IMR-90 (cell line): ENCODE measurements at regions not wholly inside any gene's neighbourhood (a gene's known extent, or its start where the extent isn't known, plus 50 kb on each side); places are given as distances from the start of the nearest gene placed in this dataset.

Source experiments
- ATAC-seq: fragments of 200-7000 bp; cut with Tn5 transposase; 2 replicates; pipeline ENCODE4 v1.9.1; 2020; ENCODE audit warnings: low read depth, mild to moderate bottlenecking, moderate library complexity
- BruUV-seq: library from RNA; stranded (reverse); fragments of 400-500 nt; replicated peaks from 2 replicates; lab custom pipeline; 2021; lab: Mats Ljungman, UMichigan
- CTCF ChIA-PET: fragments of 300-600 bp; formaldehyde crosslinking; extraction: SDS; loops from one replicate; lab custom pipeline; 2021; ENCODE audit warnings: antibody characterized with exemption; lab: Yijun Ruan, JAX
- POLR2A ChIA-PET: fragments of 300-600 bp; sonication (Branson Sonifier 250); formaldehyde crosslinking; loops from one replicate; lab custom pipeline; 2022; ENCODE audit warnings: antibody characterized with exemption; ENCODE audit not compliant: unreplicated experiment; lab: Charles Lee
- DNase-seq: peaks from one replicate; pipeline ENCODE4 v3.0.0; 2013
- H2AFZ ChIP-seq: replicated peaks from 2 replicates; pipeline ENCODE3; 2013; ENCODE audit warnings: low read length, mild to moderate bottlenecking; ENCODE audit not compliant: poor library complexity
- H2AK5ac ChIP-seq: 2 replicates; pipeline ENCODE4 v1.6.1; 2013; ENCODE audit warnings: low read depth, low read length, inconsistent platforms
- H2AK9ac ChIP-seq: replicated peaks from 2 replicates; pipeline ENCODE3; 2013; ENCODE audit warnings: mild to moderate bottlenecking, low read depth, low read length, moderate library complexity; ENCODE audit not compliant: poor library complexity
- H2BK120ac ChIP-seq: 2 replicates; pipeline ENCODE4 v1.6.1; 2013; ENCODE audit warnings: low read depth, low read length, inconsistent platforms
- H2BK15ac ChIP-seq: 3 replicates; pipeline ENCODE4 v1.6.1; 2013; ENCODE audit warnings: low read depth, low read length, inconsistent platforms
- H2BK20ac ChIP-seq: 2 replicates; pipeline ENCODE4 v1.6.1; 2013; ENCODE audit warnings: low read depth, mild to moderate bottlenecking, inconsistent platforms, low read length, moderate library complexity
- H2BK5ac ChIP-seq: 2 replicates; pipeline ENCODE4 v1.6.1; 2013; ENCODE audit warnings: mild to moderate bottlenecking, low read depth, low read length, inconsistent platforms; ENCODE audit not compliant: poor library complexity, severe bottlenecking
- H3K14ac ChIP-seq: replicated peaks from 2 replicates; pipeline ENCODE4 v1.6.1; 2013; ENCODE audit warnings: low read depth, low read length, inconsistent platforms
- H3K18ac ChIP-seq: 2 replicates; pipeline ENCODE4 v1.6.1; 2013; ENCODE audit warnings: low read depth, low read length, control low read depth
- H3K23ac ChIP-seq: 2 replicates; pipeline ENCODE4 v1.6.1; 2013; ENCODE audit warnings: low read depth, low read length, inconsistent platforms
- H3K27ac ChIP-seq: 2 replicates; pipeline ENCODE4 v1.5.1; 2013; ENCODE audit warnings: mild to moderate bottlenecking, control low read depth, low read length; ENCODE audit not compliant: insufficient read depth
- H3K27me3 ChIP-seq: 2 replicates; pipeline ENCODE4 v1.6.1; 2013; ENCODE audit warnings: low read length; ENCODE audit not compliant: control insufficient read depth, insufficient read depth
- H3K36me3 ChIP-seq: 2 replicates; pipeline ENCODE4 v1.6.1; 2013; ENCODE audit warnings: low read length, mixed read lengths; ENCODE audit not compliant: control insufficient read depth, insufficient read depth
- H3K4ac ChIP-seq: 2 replicates; pipeline ENCODE4 v1.6.1; 2013; ENCODE audit warnings: low read depth, low read length, inconsistent platforms
- H3K4me1 ChIP-seq: 2 replicates; pipeline ENCODE4 v1.6.1; 2013; ENCODE audit warnings: low read length, mixed read lengths; ENCODE audit not compliant: control insufficient read depth, insufficient read depth
- H3K4me2 ChIP-seq: 2 replicates; pipeline ENCODE4 v1.6.1; 2013; ENCODE audit warnings: low read depth, mild to moderate bottlenecking, control low read depth, low read length, moderate library complexity
- H3K4me3 ChIP-seq: 2 replicates; pipeline ENCODE4 v1.5.1; 2013; ENCODE audit warnings: low read depth, mild to moderate bottlenecking, control low read depth, low read length, moderate library complexity; ENCODE audit not compliant: insufficient read depth
- H3K56ac ChIP-seq: 2 replicates; pipeline ENCODE4 v1.6.1; 2013; ENCODE audit warnings: low read length, inconsistent platforms; ENCODE audit not compliant: insufficient read depth; ENCODE audit errors: extremely low read depth
- H3K79me1 ChIP-seq, 2 experiments: 2 replicates each; pipeline ENCODE4 v1.6.1; 2013; ENCODE audit warnings: low read length in 2 of 2, inconsistent platforms in 1 of 2, low read depth in 1 of 2
- H3K9ac ChIP-seq: 2 replicates; pipeline ENCODE4 v1.6.1; 2013; ENCODE audit warnings: low read depth, low read length, control low read depth
- H3K9me1 ChIP-seq: 2 replicates; pipeline ENCODE4 v1.6.1; 2013; ENCODE audit warnings: low read length, inconsistent platforms; ENCODE audit not compliant: insufficient read depth
- H3K9me3 ChIP-seq: 2 replicates; pipeline ENCODE4 v1.6.1; 2013; ENCODE audit warnings: low read length; ENCODE audit not compliant: control insufficient read depth, insufficient read depth
- H4K20me1 ChIP-seq: 2 replicates; pipeline ENCODE4 v1.6.1; 2013; ENCODE audit warnings: low read length, inconsistent platforms; ENCODE audit not compliant: insufficient read depth
- H4K5ac ChIP-seq: 2 replicates; pipeline ENCODE4 v1.6.1; 2013; ENCODE audit warnings: mild to moderate bottlenecking, low read depth, low read length, control low read depth
- H4K8ac ChIP-seq, 2 experiments: 2 replicates each; pipeline ENCODE4 v1.6.1; 2013; ENCODE audit warnings: low read depth in 2 of 2, low read length in 2 of 2, control low read depth in 1 of 2, inconsistent platforms in 1 of 2
- H4K91ac ChIP-seq: 2 replicates; pipeline ENCODE4 v1.6.1; 2013; ENCODE audit warnings: low read depth, low read length, inconsistent platforms; ENCODE audit not compliant: insufficient read depth
- CEBPB ChIP-seq: IDR thresholded peaks from 2 replicates; pipeline ENCODE4 v1.6.1; 2012; ENCODE audit warnings: low read depth, low read length, improper control_type of control experiment
- MAFK ChIP-seq: IDR thresholded peaks from 2 replicates; pipeline ENCODE4 v1.6.1; 2012; ENCODE audit warnings: low read depth, low read length, improper control_type of control experiment
- NFE2L2 ChIP-seq: fragments of 150-350 bp; IDR thresholded peaks from 2 replicates; pipeline ENCODE4 v1.6.1; 2016; ENCODE audit warnings: low read depth, mild to moderate bottlenecking, low read length
- RFX5 ChIP-seq: IDR thresholded peaks from 2 replicates; pipeline ENCODE4 v1.8.0; 2012; ENCODE audit warnings: low read depth, mild to moderate bottlenecking, low read length, moderate library complexity
- WGBS, 2 experiments: methylation state at CpG; one replicate each; pipeline versions ENCODE4 v1.1.5 to v1.1.7; 2013; ENCODE audit warnings: missing lambda C conversion rate in 2 of 2; ENCODE audit not compliant: insufficient read length in 1 of 2; ENCODE audit errors: extremely low coverage in 2 of 2; 5-methylcytosine and 5-hydroxymethylcytosine counted together
- dilution Hi-C: fragments of 300-500 bp; cut with HindIII; formaldehyde crosslinking; loops from one replicate; pipeline ENCODE4 v1.14.3; 2018; ENCODE audit warnings: low sequenced_read_pairs; ENCODE audit not compliant: unreplicated experiment
- in situ Hi-C: fragments of 300-500 bp; cut with MboI; formaldehyde crosslinking; loops from 3 replicates; pipeline ENCODE4 v1.14.3; 2019; ENCODE audit warnings: low sequenced_read_pairs, inconsistent platforms, mixed read lengths
- intact Hi-C: fragments of 100-400 bp; cut with micrococcal nuclease; formaldehyde crosslinking; loops from 2 replicates; pipeline ENCODE4 v1.10.0; 2022

DNA sequence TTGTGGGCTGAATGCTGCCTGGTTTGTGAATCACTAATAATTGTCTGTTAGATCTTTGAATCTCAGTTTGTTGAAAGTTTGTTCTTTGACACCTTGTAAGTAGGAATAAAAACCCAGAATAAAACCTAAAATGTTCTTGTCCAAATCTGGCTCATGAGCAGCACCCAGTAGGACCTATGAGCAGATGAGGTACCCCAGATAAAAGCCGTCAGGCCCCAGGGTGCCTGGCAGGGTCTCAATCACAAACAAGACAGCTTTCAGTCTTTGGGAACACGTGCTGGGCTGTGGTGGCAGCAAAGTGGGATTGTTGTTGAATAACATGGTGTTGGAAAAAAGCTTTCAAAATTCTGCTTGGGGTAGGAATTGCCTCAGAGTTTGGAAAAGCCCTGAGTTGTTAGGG, 52.1 kb upstream of the ECI2 start:
- no peak overlapping the region for H2BK20ac ChIP-seq
- H3K14ac ChIP-seq = no peak overlapping the region
- H3K9me1 ChIP-seq = no peaks in the 10 kb centered on the region
- no peak overlapping the region for H3K23ac ChIP-seq
- H3K4ac ChIP-seq = no peak overlapping the region
- no peak overlapping the region for H4K8ac ChIP-seq
- WGBS, 2 experiments = 44% methylated on average over 2 of the region's 2 CpGs; no CpG with 5 or more reads in 1 of the 2 experiments
- peaks cover 3% of the 10 kb centered on the region; the same call in 1 of the 2 replicates for H3K27me3 ChIP-seq
- no peak overlapping the region for H2BK5ac ChIP-seq
- intact Hi-C loops (no loop called here), in situ Hi-C loops (no loop called here), dilution Hi-C loops (no loop called here)
- H2AFZ ChIP-seq = no peak overlapping the region
- H2AK5ac ChIP-seq = no peak overlapping the region
- H3K9ac ChIP-seq = no peak overlapping the region
- ATAC-seq (no peak), DNase-seq (no peak)
- peaks cover 5% of the 10 kb centered on the region; the same call in 1 of the 2 replicates for H3K9me3 ChIP-seq
- POLR2A ChIA-PET = no interaction called here
- H3K79me1 ChIP-seq = no peaks in the 10 kb centered on the region
- CTCF ChIA-PET = interaction anchor here (1.2 to 1.4 kb wide), 2 partner anchors 23 to 32 kb away, joined by 3 read pairs; no protein-coding TSS in a partner anchor
- H4K5ac ChIP-seq = no peak overlapping the region
- H4K20me1 ChIP-seq = no peaks in the 10 kb centered on the region
- H2AK9ac ChIP-seq = no peak overlapping the region
- no TSS peak for BruUV-seq
- H3K18ac ChIP-seq = no peak overlapping the region
- H2BK15ac ChIP-seq = no peak overlapping the region
- no peak overlapping the region for H4K91ac ChIP-seq
- H3K36me3 ChIP-seq = no peaks in the 10 kb centered on the region
- no peak overlapping the region for H3K27ac ChIP-seq
- no peak overlapping the region for H3K56ac ChIP-seq
- no peak overlapping the region for H2BK120ac ChIP-seq
- H3K4me3 ChIP-seq = no peak overlapping the region
- H3K4me1 ChIP-seq = no peaks in the 10 kb centered on the region
- H3K4me2 ChIP-seq = no peak overlapping the region
- TF ChIP-seq MAFK = no peak
- TF ChIP-seq RFX5 = no peak
- TF ChIP-seq NFE2L2 = no peak
- no peak for TF ChIP-seq CEBPB
